ENCODE measurements at regions not wholly inside any gene's neighbourhood (a gene's known extent, or its start where the extent isn't known, plus 50 kb on each side); places are given as distances from the start of the nearest gene placed in this dataset.

DNA sequence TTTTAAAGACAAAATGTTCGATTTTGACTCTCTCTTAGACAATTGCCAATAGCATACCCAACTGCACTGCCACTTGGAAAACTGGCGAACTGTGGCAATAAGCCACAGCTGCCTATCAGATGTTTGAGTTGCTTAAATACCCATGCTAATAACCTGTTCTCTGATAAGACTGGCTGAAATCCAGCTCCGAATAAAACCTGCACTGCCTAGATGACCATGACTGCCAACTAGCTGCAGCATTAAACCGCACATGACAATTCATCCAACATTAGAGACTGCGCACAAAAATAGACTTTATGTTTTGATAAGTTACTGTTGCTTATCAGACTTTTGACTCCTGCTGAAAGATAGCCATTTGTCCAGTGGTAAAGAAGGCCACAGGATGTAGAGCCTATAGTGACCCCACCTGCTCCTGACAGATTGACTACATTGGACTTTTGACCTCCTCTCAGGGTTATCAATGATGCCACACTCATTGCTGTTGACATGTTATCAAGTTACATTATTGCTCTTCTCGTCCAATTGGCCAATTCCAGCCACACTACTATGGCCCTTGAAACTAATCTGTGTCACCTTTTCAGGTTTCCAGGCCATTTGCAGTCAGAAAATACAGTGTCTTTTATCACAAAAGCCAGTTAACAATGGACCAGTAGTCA, 299.0 kb downstream of the HGF start:
- TF ChIP-seq, protein P1, sequence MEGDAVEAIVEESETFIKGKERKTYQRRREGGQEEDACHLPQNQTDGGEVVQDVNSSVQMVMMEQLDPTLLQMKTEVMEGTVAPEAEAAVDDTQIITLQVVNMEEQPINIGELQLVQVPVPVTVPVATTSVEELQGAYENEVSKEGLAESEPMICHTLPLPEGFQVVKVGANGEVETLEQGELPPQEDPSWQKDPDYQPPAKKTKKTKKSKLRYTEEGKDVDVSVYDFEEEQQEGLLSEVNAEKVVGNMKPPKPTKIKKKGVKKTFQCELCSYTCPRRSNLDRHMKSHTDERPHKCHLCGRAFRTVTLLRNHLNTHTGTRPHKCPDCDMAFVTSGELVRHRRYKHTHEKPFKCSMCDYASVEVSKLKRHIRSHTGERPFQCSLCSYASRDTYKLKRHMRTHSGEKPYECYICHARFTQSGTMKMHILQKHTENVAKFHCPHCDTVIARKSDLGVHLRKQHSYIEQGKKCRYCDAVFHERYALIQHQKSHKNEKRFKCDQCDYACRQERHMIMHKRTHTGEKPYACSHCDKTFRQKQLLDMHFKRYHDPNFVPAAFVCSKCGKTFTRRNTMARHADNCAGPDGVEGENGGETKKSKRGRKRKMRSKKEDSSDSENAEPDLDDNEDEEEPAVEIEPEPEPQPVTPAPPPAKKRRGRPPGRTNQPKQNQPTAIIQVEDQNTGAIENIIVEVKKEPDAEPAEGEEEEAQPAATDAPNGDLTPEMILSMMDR (conservative IDR thresholded peaks at IDR 0.05; ENCODE audit: low read length), result no peak
- no peak for TF ChIP-seq EZH2phosphoT487 (IDR thresholded peaks at IDR 0.05; ENCODE audit: borderline replicate concordance)
